Ishikawa (cell line): ENCODE measurements at regions not wholly inside any gene's neighbourhood (a gene's known extent, or its start where the extent isn't known, plus 50 kb on each side); places are given as distances from the start of the nearest gene placed in this dataset.

Experiments used
- CEBPB ChIP-seq: IDR thresholded peaks from 2 replicates; pipeline ENCODE4 v1.6.1; 2012
- CREB1 ChIP-seq: IDR thresholded peaks from 2 replicates; pipeline ENCODE4 v1.6.1; 2012; ENCODE audit warnings: low read depth
- EGR1 ChIP-seq: IDR thresholded peaks from 2 replicates; pipeline ENCODE4 v1.6.1; 2012
- EP300 ChIP-seq: IDR thresholded peaks from 2 replicates; pipeline ENCODE4 v1.6.1; 2012; ENCODE audit warnings: borderline replicate concordance
- FOXM1 ChIP-seq: IDR thresholded peaks from 2 replicates; pipeline ENCODE4 v1.6.1; 2012; ENCODE audit warnings: low read depth, borderline replicate concordance
- MAX ChIP-seq: IDR thresholded peaks from 2 replicates; pipeline ENCODE4 v1.6.1; 2012
- NFIC ChIP-seq: IDR thresholded peaks from 2 replicates; pipeline ENCODE4 v1.6.1; 2012
- RAD21 ChIP-seq: IDR thresholded peaks from 2 replicates; pipeline ENCODE4 v1.6.1; 2012; ENCODE audit warnings: low read depth
- TAF1 ChIP-seq: IDR thresholded peaks from 2 replicates; pipeline ENCODE4 v1.6.1; 2012; ENCODE audit warnings: low read depth, mild to moderate bottlenecking
- TCF12 ChIP-seq: IDR thresholded peaks from 2 replicates; pipeline ENCODE4 v1.6.1; 2012; ENCODE audit warnings: low read depth
- TEAD4 ChIP-seq: IDR thresholded peaks from 2 replicates; pipeline ENCODE4 v1.6.1; 2012
- YY1 ChIP-seq: IDR thresholded peaks from 2 replicates; pipeline ENCODE4 v1.6.1; 2012; ENCODE audit warnings: low read depth
- ZBTB7A ChIP-seq: IDR thresholded peaks from 2 replicates; pipeline ENCODE4 v1.6.1; 2012; ENCODE audit warnings: low read depth
- TF ChIP-seq, protein P1 (sequence below): IDR thresholded peaks from 2 replicates; pipeline ENCODE4 v1.6.1; 2012
- TF ChIP-seq, protein P2 (sequence below): IDR thresholded peaks from 2 replicates; pipeline ENCODE4 v1.6.1; 2012; ENCODE audit warnings: low read depth, mild to moderate bottlenecking

DNA sequence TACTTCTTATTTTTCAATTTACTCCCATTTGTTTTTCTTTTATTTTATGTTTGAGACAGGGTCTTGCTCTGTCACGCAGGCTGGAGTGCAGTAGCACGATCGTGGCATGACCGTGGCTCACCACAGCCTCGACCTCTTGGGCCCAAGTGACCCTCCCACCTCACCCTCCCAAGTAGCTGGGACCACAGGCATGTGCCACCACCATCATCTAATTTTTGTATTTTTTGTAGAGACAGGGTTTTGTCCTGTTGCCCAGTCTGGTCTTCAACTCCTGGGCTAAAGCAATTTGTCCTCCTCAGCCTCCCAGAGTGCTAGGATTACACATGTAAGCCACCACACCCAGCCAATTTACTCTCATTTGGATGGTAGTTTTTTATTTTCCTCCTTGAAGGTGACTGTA lies 679.3 kb upstream of the CCDC179 start:
- TF ChIP-seq YY1 (no peak), CEBPB (no peak), TAF1 (no peak), FOXM1 (no peak), TCF12 (no peak), NFIC (no peak), MAX (no peak), EP300 (no peak), ZBTB7A (no peak), CREB1 (no peak), RAD21 (no peak)
- TF ChIP-seq, protein P1, sequence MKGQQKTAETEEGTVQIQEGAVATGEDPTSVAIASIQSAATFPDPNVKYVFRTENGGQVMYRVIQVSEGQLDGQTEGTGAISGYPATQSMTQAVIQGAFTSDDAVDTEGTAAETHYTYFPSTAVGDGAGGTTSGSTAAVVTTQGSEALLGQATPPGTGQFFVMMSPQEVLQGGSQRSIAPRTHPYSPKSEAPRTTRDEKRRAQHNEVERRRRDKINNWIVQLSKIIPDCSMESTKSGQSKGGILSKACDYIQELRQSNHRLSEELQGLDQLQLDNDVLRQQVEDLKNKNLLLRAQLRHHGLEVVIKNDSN = no peak

GRCh38 chr11:23540101-23540561 lies 679.9 kb upstream of the CCDC179 start:
- TF ChIP-seq RAD21 = peak; percentile 83
- no peak for TF ChIP-seq MAX
- TF ChIP-seq CREB1 = no peak
- no peak for TF ChIP-seq TEAD4
- TF ChIP-seq EGR1 = no peak

GRCh38 chr11:23542189-23542588 lies 681.9 kb upstream of the CCDC179 start:
- TF ChIP-seq, protein P2, sequence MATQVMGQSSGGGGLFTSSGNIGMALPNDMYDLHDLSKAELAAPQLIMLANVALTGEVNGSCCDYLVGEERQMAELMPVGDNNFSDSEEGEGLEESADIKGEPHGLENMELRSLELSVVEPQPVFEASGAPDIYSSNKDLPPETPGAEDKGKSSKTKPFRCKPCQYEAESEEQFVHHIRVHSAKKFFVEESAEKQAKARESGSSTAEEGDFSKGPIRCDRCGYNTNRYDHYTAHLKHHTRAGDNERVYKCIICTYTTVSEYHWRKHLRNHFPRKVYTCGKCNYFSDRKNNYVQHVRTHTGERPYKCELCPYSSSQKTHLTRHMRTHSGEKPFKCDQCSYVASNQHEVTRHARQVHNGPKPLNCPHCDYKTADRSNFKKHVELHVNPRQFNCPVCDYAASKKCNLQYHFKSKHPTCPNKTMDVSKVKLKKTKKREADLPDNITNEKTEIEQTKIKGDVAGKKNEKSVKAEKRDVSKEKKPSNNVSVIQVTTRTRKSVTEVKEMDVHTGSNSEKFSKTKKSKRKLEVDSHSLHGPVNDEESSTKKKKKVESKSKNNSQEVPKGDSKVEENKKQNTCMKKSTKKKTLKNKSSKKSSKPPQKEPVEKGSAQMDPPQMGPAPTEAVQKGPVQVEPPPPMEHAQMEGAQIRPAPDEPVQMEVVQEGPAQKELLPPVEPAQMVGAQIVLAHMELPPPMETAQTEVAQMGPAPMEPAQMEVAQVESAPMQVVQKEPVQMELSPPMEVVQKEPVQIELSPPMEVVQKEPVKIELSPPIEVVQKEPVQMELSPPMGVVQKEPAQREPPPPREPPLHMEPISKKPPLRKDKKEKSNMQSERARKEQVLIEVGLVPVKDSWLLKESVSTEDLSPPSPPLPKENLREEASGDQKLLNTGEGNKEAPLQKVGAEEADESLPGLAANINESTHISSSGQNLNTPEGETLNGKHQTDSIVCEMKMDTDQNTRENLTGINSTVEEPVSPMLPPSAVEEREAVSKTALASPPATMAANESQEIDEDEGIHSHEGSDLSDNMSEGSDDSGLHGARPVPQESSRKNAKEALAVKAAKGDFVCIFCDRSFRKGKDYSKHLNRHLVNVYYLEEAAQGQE = no peak
- TF ChIP-seq YY1 (no peak), CEBPB (no peak), TEAD4 (no peak), RAD21 (no peak), EGR1 (no peak), TAF1 (no peak), EP300 (no peak)
- TF ChIP-seq, protein P1 = no peak

- TF ChIP-seq FOXM1 (no peak), TCF12 (no peak), ZBTB7A (no peak)
- TF ChIP-seq, protein P1 = no peak
These were observed 682.5 kb upstream of the CCDC179 start for GRCh38 chr11:23542816-23543215.

GRCh38 chr11:23543651-23544222 lies 683.5 kb upstream of the CCDC179 start:
- TF ChIP-seq RAD21 (no peak), CREB1 (no peak), EP300 (no peak), TAF1 (no peak)

DNA sequence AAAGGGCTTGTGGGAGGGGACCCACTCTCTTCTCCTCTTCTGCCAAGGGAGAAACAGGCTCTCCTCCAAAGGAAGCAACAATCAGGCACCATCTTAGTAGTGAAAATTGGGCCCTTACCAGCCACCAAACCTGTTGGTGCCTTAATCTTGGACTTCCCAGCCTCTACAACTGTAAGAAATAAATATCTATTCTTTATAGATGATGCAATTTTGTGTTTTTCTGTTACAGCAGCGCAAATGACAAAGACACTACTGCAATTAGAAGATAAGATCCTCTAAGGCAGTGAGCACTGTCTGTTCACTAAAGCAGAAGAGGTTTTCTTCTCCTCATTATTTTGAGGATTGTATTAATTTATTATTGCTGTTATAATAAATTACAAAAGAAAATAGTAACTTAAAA lies 691.4 kb upstream of the CCDC179 start:
- TF ChIP-seq MAX = no peak
- no peak for TF ChIP-seq FOXM1
- TF ChIP-seq EGR1 = no peak
- TF ChIP-seq EP300 = no peak
- TF ChIP-seq NFIC = no peak
- no peak for TF ChIP-seq CREB1

DNA sequence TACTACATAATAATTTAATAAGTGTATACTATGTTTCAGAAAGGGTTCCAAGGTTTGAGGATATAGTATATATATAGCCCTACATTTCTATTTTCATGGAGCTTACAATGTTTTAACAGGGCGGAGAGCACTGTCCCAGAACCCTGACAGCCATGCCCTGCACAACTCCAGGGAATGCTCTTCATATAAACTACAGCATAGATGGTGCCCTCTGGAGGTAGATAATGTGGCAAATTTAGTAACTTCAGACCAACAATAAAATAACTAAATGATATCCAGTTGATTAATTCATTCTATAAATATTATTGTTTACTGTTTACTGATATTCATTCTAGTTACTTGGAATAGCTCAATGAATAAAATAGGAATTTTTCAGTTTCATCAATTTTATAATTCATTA lies 693.7 kb upstream of the CCDC179 start:
- TF ChIP-seq TCF12 (no peak), EGR1 (no peak), CEBPB (no peak), EP300 (no peak), YY1 (no peak), ZBTB7A (no peak), CREB1 (no peak), TAF1 (no peak), FOXM1 (no peak), RAD21 (no peak)
- TF ChIP-seq, protein P2 = no peak
- TF ChIP-seq, protein P1 = no peak
